GM12878 (cell line): ENCODE measurements at regions not wholly inside any gene's neighbourhood (a gene's known extent, or its start where the extent isn't known, plus 50 kb on each side); places are given as distances from the start of the nearest gene placed in this dataset.
"Not testable (repeated sequence)": the region's sequence is repeated elsewhere in the genome, so short reads cannot be mapped to it uniquely, and the experiment has no call there.

Source experiments
- CBFB ChIP-seq: IDR thresholded peaks from 2 replicates; pipeline ENCODE4 v1.6.1; 2016; ENCODE audit warnings: antibody characterized with exemption, low read depth
- CREB1 ChIP-seq: IDR thresholded peaks from 2 replicates; pipeline ENCODE4 v1.6.1; 2012; ENCODE audit warnings: low read depth, mild to moderate bottlenecking, inconsistent platforms
- LARP7 ChIP-seq: fragments of 450-650 bp; IDR thresholded peaks from 2 replicates; pipeline ENCODE4 v1.6.1; 2017; ENCODE audit warnings: mild to moderate bottlenecking
- NFXL1 ChIP-seq: fragments of 450-650 bp; IDR thresholded peaks from 2 replicates; pipeline ENCODE4 v1.6.1; 2017; ENCODE audit warnings: antibody characterized with exemption, mild to moderate bottlenecking, borderline replicate concordance
- POLR2AphosphoS5 ChIP-seq: IDR thresholded peaks from 2 replicates; pipeline ENCODE4 v1.6.1; 2011; ENCODE audit warnings: mild to moderate bottlenecking, low read length, inconsistent platforms
- RAD21 ChIP-seq: IDR thresholded peaks from 2 replicates; pipeline ENCODE4 v1.6.1; 2011; ENCODE audit warnings: mild to moderate bottlenecking, low read depth, low read length, moderate library complexity; ENCODE audit not compliant: insufficient read depth
- RFX5 ChIP-seq: IDR thresholded peaks from 2 replicates; pipeline ENCODE4 v1.6.1; 2011; ENCODE audit warnings: low read depth, low read length, improper control_type of control experiment
- TCF12 ChIP-seq: IDR thresholded peaks from 2 replicates; pipeline ENCODE4 v1.6.1; 2011; ENCODE audit warnings: low read depth, mild to moderate bottlenecking, low read length
- TF ChIP-seq, protein P1 (sequence below), 3 experiments: IDR thresholded peaks in 2 of 3; conservative IDR thresholded peaks in 1 of 3; 2 replicates each; pipeline ENCODE4 v1.5.1; 2011; ENCODE audit warnings: low read depth in 3 of 3, low read length in 3 of 3, mild to moderate bottlenecking in 3 of 3, control low read depth in 2 of 3, moderate library complexity in 2 of 3, inconsistent platforms in 1 of 3, mixed read lengths in 1 of 3; ENCODE audit not compliant: control insufficient read depth in 2 of 3, insufficient read depth in 1 of 3; ENCODE audit errors: extremely low read depth in 1 of 3
- TF ChIP-seq, protein P2 (sequence below): fragments of 450-650 bp; IDR thresholded peaks from 2 replicates; pipeline ENCODE4 v1.6.1; 2017; ENCODE audit warnings: mild to moderate bottlenecking, moderate library complexity
- TF ChIP-seq, protein P3 (sequence below): IDR thresholded peaks from 2 replicates; pipeline ENCODE4 v1.6.1; 2012; ENCODE audit warnings: mild to moderate bottlenecking, low read depth, low read length
- TF ChIP-seq, protein P4 (sequence below): fragments of 450-650 bp; formaldehyde crosslinking; IDR thresholded peaks from 2 replicates; pipeline ENCODE4 v1.4.0; 2022; ENCODE audit warnings: mild to moderate bottlenecking, moderate library complexity

DNA sequence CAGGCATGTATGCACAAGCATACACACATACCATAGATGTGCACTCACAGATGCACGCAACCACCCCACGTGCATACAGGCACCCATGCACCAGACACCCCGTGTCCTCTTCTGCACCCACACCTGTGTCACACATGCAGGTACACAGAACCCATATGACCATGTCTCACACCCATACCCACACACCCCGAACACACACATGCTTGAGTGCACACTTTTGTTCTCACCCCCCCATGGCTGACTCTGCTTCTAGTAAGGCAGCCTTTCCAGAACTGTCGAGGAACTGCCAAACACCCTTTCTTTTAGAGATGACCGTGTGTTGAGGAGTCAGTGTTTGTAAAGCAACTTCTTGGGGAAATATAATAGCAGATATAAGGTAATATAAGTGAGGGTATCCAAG, 301.2 kb downstream of the BCL2L11 start:
- TF ChIP-seq, protein P1, sequence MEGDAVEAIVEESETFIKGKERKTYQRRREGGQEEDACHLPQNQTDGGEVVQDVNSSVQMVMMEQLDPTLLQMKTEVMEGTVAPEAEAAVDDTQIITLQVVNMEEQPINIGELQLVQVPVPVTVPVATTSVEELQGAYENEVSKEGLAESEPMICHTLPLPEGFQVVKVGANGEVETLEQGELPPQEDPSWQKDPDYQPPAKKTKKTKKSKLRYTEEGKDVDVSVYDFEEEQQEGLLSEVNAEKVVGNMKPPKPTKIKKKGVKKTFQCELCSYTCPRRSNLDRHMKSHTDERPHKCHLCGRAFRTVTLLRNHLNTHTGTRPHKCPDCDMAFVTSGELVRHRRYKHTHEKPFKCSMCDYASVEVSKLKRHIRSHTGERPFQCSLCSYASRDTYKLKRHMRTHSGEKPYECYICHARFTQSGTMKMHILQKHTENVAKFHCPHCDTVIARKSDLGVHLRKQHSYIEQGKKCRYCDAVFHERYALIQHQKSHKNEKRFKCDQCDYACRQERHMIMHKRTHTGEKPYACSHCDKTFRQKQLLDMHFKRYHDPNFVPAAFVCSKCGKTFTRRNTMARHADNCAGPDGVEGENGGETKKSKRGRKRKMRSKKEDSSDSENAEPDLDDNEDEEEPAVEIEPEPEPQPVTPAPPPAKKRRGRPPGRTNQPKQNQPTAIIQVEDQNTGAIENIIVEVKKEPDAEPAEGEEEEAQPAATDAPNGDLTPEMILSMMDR (IDR thresholded peaks at IDR 0.05 in 2 of 3, conservative IDR thresholded peaks at IDR 0.05 in 1 of 3; ENCODE audit: control insufficient read depth in 2 of 3, extremely low read depth in 1 of 3, insufficient read depth in 1 of 3, low read depth in 3 of 3, low read length in 3 of 3): not testable (repeated sequence)
- TF ChIP-seq, protein P2, sequence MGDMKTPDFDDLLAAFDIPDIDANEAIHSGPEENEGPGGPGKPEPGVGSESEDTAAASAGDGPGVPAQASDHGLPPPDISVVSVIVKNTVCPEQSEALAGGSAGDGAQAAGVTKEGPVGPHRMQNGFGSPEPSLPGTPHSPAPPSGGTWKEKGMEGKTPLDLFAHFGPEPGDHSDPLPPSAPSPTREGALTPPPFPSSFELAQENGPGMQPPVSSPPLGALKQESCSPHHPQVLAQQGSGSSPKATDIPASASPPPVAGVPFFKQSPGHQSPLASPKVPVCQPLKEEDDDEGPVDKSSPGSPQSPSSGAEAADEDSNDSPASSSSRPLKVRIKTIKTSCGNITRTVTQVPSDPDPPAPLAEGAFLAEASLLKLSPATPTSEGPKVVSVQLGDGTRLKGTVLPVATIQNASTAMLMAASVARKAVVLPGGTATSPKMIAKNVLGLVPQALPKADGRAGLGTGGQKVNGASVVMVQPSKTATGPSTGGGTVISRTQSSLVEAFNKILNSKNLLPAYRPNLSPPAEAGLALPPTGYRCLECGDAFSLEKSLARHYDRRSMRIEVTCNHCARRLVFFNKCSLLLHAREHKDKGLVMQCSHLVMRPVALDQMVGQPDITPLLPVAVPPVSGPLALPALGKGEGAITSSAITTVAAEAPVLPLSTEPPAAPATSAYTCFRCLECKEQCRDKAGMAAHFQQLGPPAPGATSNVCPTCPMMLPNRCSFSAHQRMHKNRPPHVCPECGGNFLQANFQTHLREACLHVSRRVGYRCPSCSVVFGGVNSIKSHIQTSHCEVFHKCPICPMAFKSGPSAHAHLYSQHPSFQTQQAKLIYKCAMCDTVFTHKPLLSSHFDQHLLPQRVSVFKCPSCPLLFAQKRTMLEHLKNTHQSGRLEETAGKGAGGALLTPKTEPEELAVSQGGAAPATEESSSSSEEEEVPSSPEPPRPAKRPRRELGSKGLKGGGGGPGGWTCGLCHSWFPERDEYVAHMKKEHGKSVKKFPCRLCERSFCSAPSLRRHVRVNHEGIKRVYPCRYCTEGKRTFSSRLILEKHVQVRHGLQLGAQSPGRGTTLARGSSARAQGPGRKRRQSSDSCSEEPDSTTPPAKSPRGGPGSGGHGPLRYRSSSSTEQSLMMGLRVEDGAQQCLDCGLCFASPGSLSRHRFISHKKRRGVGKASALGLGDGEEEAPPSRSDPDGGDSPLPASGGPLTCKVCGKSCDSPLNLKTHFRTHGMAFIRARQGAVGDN: not testable (repeated sequence)
- TF ChIP-seq TCF12, POLR2AphosphoS5, RFX5, RAD21, CBFB, CREB1, NFXL1, LARP7: not testable (repeated sequence)
- TF ChIP-seq, protein P3, sequence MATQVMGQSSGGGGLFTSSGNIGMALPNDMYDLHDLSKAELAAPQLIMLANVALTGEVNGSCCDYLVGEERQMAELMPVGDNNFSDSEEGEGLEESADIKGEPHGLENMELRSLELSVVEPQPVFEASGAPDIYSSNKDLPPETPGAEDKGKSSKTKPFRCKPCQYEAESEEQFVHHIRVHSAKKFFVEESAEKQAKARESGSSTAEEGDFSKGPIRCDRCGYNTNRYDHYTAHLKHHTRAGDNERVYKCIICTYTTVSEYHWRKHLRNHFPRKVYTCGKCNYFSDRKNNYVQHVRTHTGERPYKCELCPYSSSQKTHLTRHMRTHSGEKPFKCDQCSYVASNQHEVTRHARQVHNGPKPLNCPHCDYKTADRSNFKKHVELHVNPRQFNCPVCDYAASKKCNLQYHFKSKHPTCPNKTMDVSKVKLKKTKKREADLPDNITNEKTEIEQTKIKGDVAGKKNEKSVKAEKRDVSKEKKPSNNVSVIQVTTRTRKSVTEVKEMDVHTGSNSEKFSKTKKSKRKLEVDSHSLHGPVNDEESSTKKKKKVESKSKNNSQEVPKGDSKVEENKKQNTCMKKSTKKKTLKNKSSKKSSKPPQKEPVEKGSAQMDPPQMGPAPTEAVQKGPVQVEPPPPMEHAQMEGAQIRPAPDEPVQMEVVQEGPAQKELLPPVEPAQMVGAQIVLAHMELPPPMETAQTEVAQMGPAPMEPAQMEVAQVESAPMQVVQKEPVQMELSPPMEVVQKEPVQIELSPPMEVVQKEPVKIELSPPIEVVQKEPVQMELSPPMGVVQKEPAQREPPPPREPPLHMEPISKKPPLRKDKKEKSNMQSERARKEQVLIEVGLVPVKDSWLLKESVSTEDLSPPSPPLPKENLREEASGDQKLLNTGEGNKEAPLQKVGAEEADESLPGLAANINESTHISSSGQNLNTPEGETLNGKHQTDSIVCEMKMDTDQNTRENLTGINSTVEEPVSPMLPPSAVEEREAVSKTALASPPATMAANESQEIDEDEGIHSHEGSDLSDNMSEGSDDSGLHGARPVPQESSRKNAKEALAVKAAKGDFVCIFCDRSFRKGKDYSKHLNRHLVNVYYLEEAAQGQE: not testable (repeated sequence)
- TF ChIP-seq, protein P4, sequence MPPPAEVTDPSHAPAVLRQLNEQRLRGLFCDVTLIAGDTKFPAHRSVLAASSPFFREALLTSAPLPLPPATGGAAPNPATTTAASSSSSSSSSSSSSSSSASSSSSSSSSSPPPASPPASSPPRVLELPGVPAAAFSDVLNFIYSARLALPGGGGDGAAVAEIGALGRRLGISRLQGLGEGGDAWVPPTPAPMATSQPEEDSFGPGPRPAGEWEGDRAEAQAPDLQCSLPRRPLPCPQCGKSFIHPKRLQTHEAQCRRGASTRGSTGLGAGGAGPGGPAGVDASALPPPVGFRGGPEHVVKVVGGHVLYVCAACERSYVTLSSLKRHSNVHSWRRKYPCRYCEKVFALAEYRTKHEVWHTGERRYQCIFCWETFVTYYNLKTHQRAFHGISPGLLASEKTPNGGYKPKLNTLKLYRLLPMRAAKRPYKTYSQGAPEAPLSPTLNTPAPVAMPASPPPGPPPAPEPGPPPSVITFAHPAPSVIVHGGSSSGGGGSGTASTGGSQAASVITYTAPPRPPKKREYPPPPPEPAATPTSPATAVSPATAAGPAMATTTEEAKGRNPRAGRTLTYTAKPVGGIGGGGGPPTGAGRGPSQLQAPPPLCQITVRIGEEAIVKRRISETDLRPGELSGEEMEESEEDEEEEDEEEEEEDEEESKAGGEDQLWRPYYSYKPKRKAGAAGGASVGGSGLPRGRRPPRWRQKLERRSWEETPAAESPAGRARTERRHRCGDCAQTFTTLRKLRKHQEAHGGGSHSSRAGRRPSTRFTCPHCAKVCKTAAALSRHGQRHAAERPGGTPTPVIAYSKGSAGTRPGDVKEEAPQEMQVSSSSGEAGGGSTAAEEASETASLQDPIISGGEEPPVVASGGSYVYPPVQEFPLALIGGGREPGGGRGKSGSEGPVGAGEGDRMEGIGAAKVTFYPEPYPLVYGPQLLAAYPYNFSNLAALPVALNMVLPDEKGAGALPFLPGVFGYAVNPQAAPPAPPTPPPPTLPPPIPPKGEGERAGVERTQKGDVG (CRISPR knock-in tag): not testable (repeated sequence)
